HL-60 (cell line): ENCODE measurements at regions not wholly inside any gene's neighbourhood (a gene's known extent, or its start where the extent isn't known, plus 50 kb on each side); places are given as distances from the start of the nearest gene placed in this dataset.

ENCODE experiments used
- GABPA ChIP-seq: IDR thresholded peaks from 2 replicates; pipeline ENCODE4 v1.6.1; 2012; ENCODE audit warnings: low read depth
- TF ChIP-seq, protein P1 (sequence below): IDR thresholded peaks from one replicate; pipeline ENCODE4 v1.5.1; 2011; ENCODE audit warnings: low read length, control low read depth, inconsistent platforms; ENCODE audit not compliant: insufficient read depth

DNA sequence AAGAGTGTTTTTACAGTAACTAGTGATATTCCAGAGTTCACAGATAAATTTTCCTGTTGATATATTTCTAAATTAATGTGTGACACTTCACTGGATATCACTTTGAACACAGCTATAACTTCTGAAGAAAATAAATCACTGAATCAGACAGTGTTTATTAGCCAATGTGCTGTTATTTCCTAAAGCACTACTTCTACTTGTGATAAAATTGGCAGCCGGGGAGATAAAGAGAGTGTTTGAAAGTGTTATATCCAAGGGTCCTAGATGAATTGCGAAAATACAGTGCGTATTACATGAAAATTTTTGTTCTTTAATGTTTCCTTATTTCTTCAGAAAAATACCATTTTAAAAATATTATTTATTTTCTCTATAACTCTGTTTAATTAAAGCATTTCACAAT lies 417.5 kb upstream of the ARGLU1 start:
- TF ChIP-seq, protein P1, sequence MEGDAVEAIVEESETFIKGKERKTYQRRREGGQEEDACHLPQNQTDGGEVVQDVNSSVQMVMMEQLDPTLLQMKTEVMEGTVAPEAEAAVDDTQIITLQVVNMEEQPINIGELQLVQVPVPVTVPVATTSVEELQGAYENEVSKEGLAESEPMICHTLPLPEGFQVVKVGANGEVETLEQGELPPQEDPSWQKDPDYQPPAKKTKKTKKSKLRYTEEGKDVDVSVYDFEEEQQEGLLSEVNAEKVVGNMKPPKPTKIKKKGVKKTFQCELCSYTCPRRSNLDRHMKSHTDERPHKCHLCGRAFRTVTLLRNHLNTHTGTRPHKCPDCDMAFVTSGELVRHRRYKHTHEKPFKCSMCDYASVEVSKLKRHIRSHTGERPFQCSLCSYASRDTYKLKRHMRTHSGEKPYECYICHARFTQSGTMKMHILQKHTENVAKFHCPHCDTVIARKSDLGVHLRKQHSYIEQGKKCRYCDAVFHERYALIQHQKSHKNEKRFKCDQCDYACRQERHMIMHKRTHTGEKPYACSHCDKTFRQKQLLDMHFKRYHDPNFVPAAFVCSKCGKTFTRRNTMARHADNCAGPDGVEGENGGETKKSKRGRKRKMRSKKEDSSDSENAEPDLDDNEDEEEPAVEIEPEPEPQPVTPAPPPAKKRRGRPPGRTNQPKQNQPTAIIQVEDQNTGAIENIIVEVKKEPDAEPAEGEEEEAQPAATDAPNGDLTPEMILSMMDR = no peak
- TF ChIP-seq GABPA = no peak
